ENCODE measurements at regions not wholly inside any gene's neighbourhood (a gene's known extent, or its start where the extent isn't known, plus 50 kb on each side); places are given as distances from the start of the nearest gene placed in this dataset.
A peak's percentile ranks its signal among the peaks of the same experiment; 100 is the strongest.

- TF ChIP-seq CTCF (conservative IDR thresholded peaks at IDR 0.05; ENCODE audit: low read depth, low read length) = no peak
- DNase-seq (ENCODE audit: low read depth) = peak; percentile 97
- H3K4me3 ChIP-seq (ENCODE audit: low read length) = no peak overlapping the region
These were observed 206.1 kb upstream of the UBE2E2 start for GRCh38 chr3:22996920-22997571.

GRCh38 chr3:23000371-23000770 is 202.8 kb upstream of the UBE2E2 start:
- H3K4me3 ChIP-seq (ENCODE audit: low read length) = no peak overlapping the region
- TF ChIP-seq CTCF (conservative IDR thresholded peaks at IDR 0.05; ENCODE audit: low read depth, low read length) = no peak

DNA sequence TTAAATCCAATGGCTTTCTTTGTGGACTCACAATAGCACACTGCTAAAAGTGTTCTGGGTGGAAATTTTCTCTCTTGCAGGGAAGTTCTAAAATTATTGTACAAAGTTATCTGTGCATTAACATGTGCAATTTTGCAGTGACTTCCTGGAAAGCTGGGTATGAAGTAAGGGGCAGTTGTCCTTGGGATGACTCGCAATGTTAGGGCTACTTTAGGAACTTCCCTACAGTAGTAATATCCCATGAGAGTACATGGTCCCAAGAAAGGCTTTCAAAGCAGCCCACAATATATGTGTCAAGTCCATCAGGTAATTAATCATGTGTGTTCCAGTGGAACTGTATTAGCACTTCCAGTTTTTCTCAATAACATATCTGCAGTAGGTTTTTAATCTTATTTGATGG is 201.0 kb upstream of the UBE2E2 start:
- no peak for DNase-seq (ENCODE audit: low read depth)
- no peak overlapping the region for H3K4me3 ChIP-seq (ENCODE audit: low read length)
- TF ChIP-seq CTCF (conservative IDR thresholded peaks at IDR 0.05; ENCODE audit: low read depth, low read length) = no peak

More at GRCh38 chr3:23000371-23000770, 202.8 kb upstream of the UBE2E2 start:
- DNase-seq (ENCODE audit: low read depth) = no peak

- no peak overlapping the region for H3K4me3 ChIP-seq (ENCODE audit: low read length)
- TF ChIP-seq CTCF (conservative IDR thresholded peaks at IDR 0.05; ENCODE audit: low read depth, low read length) = no peak
- DNase-seq (ENCODE audit: low read depth) = peak; percentile 56
These were observed 200.0 kb upstream of the UBE2E2 start for GRCh38 chr3:23002836-23003732.

DNA sequence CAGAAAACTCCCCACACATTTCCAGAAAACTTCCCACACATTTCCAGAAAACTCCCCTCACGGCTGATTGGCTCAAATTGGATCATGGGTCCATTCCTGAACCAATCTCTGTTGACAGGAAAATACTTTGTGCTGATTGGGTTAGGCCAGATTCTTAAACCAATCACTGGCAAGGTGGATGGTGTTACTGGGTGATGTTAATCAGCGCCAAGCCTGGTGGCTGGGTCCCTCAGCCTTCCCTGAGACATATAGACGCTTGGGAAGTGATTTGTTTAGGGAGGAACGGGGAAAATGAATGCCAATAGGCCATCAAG is 199.4 kb upstream of the UBE2E2 start:
- H3K4me3 ChIP-seq (ENCODE audit: low read length) = no peak overlapping the region
- no peak for TF ChIP-seq CTCF (conservative IDR thresholded peaks at IDR 0.05; ENCODE audit: low read depth, low read length)
- no peak for DNase-seq (ENCODE audit: low read depth)

GRCh38 chr3:23004971-23005370 is 198.2 kb upstream of the UBE2E2 start:
- H3K4me3 ChIP-seq (ENCODE audit: low read length) = no peak overlapping the region
- TF ChIP-seq CTCF (conservative IDR thresholded peaks at IDR 0.05; ENCODE audit: low read depth, low read length) = no peak
- peak; percentile 96 for DNase-seq (ENCODE audit: low read depth)

DNA sequence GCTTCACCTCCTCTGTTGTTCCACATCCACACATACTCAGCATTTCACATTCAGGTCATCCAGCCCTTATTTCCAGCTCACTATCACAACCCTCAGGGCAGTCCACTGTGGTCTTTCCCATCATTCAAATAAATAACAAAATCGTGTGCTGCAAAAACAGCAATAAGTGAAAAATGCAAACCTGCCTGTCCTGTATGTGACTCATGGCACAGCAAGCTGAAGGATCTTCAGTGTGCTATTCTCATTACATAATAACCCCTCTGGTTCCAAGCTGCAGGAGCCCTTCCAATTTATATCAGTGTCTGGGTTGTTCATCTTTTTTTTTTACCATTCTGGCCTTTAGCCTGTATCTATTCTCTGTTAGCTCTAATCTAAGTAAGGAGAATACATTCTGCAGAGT is 185.3 kb upstream of the UBE2E2 start:
- TF ChIP-seq CTCF (conservative IDR thresholded peaks at IDR 0.05; ENCODE audit: low read depth, low read length) = no peak
- no peak for DNase-seq (ENCODE audit: low read depth)
- H3K4me3 ChIP-seq (ENCODE audit: low read length) = no peak overlapping the region
